HepG2 (cell line): ENCODE measurements at regions not wholly inside any gene's neighbourhood (a gene's known extent, or its start where the extent isn't known, plus 50 kb on each side); places are given as distances from the start of the nearest gene placed in this dataset.

Experiments used
- ATAC-seq: fragments of 200-7000 bp; cut with Tn5 transposase; 3 replicates; pipeline ENCODE4 v1.9.1; 2020; ENCODE audit warnings: mild to moderate bottlenecking, moderate library complexity
- BruUV-seq: library from RNA; stranded (reverse); fragments of 400-500 nt; replicated peaks from 2 replicates; lab custom pipeline; 2021; lab: Mats Ljungman, UMichigan
- CTCF ChIA-PET: fragments of 300-600 bp; formaldehyde crosslinking; extraction: SDS; loops from one replicate; lab custom pipeline; 2021; ENCODE audit warnings: low total read pairs, inconsistent platforms, low intra/inter-chr PET ratio; lab: Yijun Ruan, JAX
- POLR2A ChIA-PET: fragments of 350-600 bp; sonication (Branson Sonifier 250); formaldehyde crosslinking; loops from one replicate; lab custom pipeline; 2020; ENCODE audit warnings: antibody characterized with exemption, inconsistent platforms; lab: Yijun Ruan, JAX
- DNase-seq: peaks from one replicate; pipeline ENCODE4 v3.0.0-alpha.2; 2015; ENCODE audit warnings: low spot score
- FAIRE-seq: peaks from 3 replicates; lab custom pipeline; 2011; peaks lifted over from hg19 to GRCh38; lab: Jason Lieb, UNC
- H2AFZ ChIP-seq: one replicate; pipeline ENCODE4 v1.6.1; 2011; ENCODE audit warnings: low read length, inconsistent platforms
- H3K27ac ChIP-seq: fragments of 300-600 bp; 3 replicates; pipeline ENCODE4 v1.8.0; 2011; ENCODE audit warnings: mixed run types, mild to moderate bottlenecking, mixed read lengths, low read length, inconsistent platforms; ENCODE audit not compliant: insufficient read depth; ENCODE audit errors: extremely low read length
- H3K27me3 ChIP-seq, 2 experiments: fragments of 200-600 bp in 1 of 2; 2 replicates in 1 of 2; 3 replicates in 1 of 2; pipeline versions ENCODE4 v1.6.0 to v1.8.0; 2011; ENCODE audit warnings: low read length in 2 of 2, mild to moderate bottlenecking in 2 of 2, moderate library complexity in 2 of 2, inconsistent platforms in 1 of 2; ENCODE audit not compliant: insufficient read depth in 2 of 2, control insufficient read depth in 1 of 2
- H3K36me3 ChIP-seq, 2 experiments: fragments of 200-600 bp in 1 of 2; replicated peaks in 1 of 2; 2 replicates in 1 of 2; 3 replicates in 1 of 2; pipeline versions ENCODE4 v1.5.1 to v1.8.0; 2011; ENCODE audit warnings: low read length in 2 of 2, inconsistent platforms in 1 of 2; ENCODE audit not compliant: insufficient read depth in 2 of 2, control insufficient read depth in 1 of 2
- H3K4me1 ChIP-seq: 2 replicates; pipeline ENCODE4 v1.5.1; 2012; ENCODE audit warnings: low read length, inconsistent platforms; ENCODE audit not compliant: insufficient read depth
- H3K4me2 ChIP-seq: 2 replicates; pipeline ENCODE4 v1.6.0; 2011; ENCODE audit warnings: low read depth, low read length, inconsistent platforms
- H3K4me3 ChIP-seq, 3 experiments: fragments of 200-600 bp in 1 of 3; sonication (generic), shearing (Covaris generic) in 1 of 3; replicated peaks in 1 of 3; 2 replicates each; pipeline ENCODE4 v1.5.1; 2011 to 2016; ENCODE audit warnings: low read length in 3 of 3, inconsistent platforms in 2 of 3, low read depth in 2 of 3, mild to moderate bottlenecking in 2 of 3, control low read depth in 1 of 3, mixed read lengths in 1 of 3; ENCODE audit not compliant: insufficient read depth in 1 of 3
- H3K79me2 ChIP-seq: one replicate; pipeline ENCODE4 v1.6.1; 2011; ENCODE audit warnings: low read length, inconsistent platforms; ENCODE audit not compliant: insufficient read depth
- H3K9ac ChIP-seq: 2 replicates; pipeline ENCODE4 v1.6.0; 2011; ENCODE audit warnings: mild to moderate bottlenecking, low read depth, low read length, inconsistent platforms; ENCODE audit not compliant: insufficient read depth
- H3K9me3 ChIP-seq: 2 replicates; pipeline ENCODE4 v1.5.1; 2012; ENCODE audit warnings: mild to moderate bottlenecking, low read length
- H4K20me1 ChIP-seq: 2 replicates; pipeline ENCODE4 v1.6.0; 2011; ENCODE audit warnings: inconsistent platforms, mild to moderate bottlenecking, low read length, moderate library complexity; ENCODE audit not compliant: insufficient read depth
- FOXK2 ChIP-seq: fragments of 450-650 bp; IDR thresholded peaks from 2 replicates; pipeline ENCODE4 v1.6.1; 2016
- HNRNPUL1 ChIP-seq: fragments of 200-400 bp; formaldehyde crosslinking; IDR thresholded peaks from 2 replicates; pipeline ENCODE4 v1.6.1; 2017; ENCODE audit warnings: low read depth, mild to moderate bottlenecking, low read length, moderate library complexity
- PAXIP1 ChIP-seq: sonication (generic); formaldehyde crosslinking; conservative IDR thresholded peaks from 2 replicates; pipeline ENCODE4 v1.4.0; 2020; ENCODE audit warnings: mild to moderate bottlenecking, missing genetic modification reagents, moderate library complexity
- PBX2 ChIP-seq: IDR thresholded peaks from 2 replicates; pipeline ENCODE4 v1.6.1; 2016; ENCODE audit warnings: control low read depth
- PHF8 ChIP-seq: sonication (generic); formaldehyde crosslinking; IDR thresholded peaks from 2 replicates; pipeline ENCODE4 v1.5.0; 2020; ENCODE audit warnings: missing genetic modification reagents
- SNAI1 ChIP-seq: sonication (generic); formaldehyde crosslinking; IDR thresholded peaks from 2 replicates; pipeline ENCODE4 v1.5.0; 2020; ENCODE audit warnings: mild to moderate bottlenecking, missing genetic modification reagents, borderline replicate concordance
- ZNF256 ChIP-seq: sonication (generic); formaldehyde crosslinking; conservative IDR thresholded peaks from 2 replicates; pipeline ENCODE4 v1.4.0; 2020; ENCODE audit warnings: missing genetic modification reagents
- WGBS: methylation state at CpG from one replicate; pipeline ENCODE4 v1.1.6; 2017; ENCODE audit warnings: low lambda C conversion rate; 5-methylcytosine and 5-hydroxymethylcytosine counted together
- in situ Hi-C: cut with HindIII; loops from 2 replicates; pipeline ENCODE4 v1.10.0; 2017; ENCODE audit warnings: low pct_unique_long_range_greater_than_20kb; ENCODE audit not compliant: extremely low pct_ligation_motif_present
- intact Hi-C: fragments of 100-400 bp; cut with micrococcal nuclease; formaldehyde crosslinking; loops from one replicate; pipeline ENCODE4 v1.10.0; 2022; ENCODE audit not compliant: unreplicated experiment

GRCh38 chr1:18572022-18572880, 58.4 kb upstream of the PAX7 start:
- FAIRE-seq (no peak), DNase-seq (no peak), ATAC-seq (no peak)
- Histone ChIP-seq H3K27me3 (peaks cover 3 to 14% of the 10 kb centered on the region in 2 experiments; a peak in 2 of 5 replicates), H3K36me3 (no peaks in the 10 kb centered on the region), H3K4me2 (no peak overlapping the region), H3K4me3 (no peak overlapping the region), H3K79me2 (no peaks in the 10 kb centered on the region), H3K9ac (no peak overlapping the region), H3K4me1 (no peaks in the 10 kb centered on the region), H3K27ac (no peak overlapping the region), H4K20me1 (no peaks in the 10 kb centered on the region), H3K9me3 (no peaks in the 10 kb centered on the region), H2AFZ (no peak overlapping the region)
- TF ChIP-seq ZNF256 (CRISPR knock-in tag) (no peak), PAXIP1 (no peak), PHF8 (CRISPR knock-in tag) (no peak), SNAI1 (CRISPR knock-in tag) (no peak), HNRNPUL1 (no peak), FOXK2 (no peak), PBX2 (CRISPR knock-in tag) (no peak)
- BruUV-seq: no TSS peak
- in situ Hi-C loops (no loop called here), intact Hi-C loops (no loop called here)
- 27% methylated on average over 8 of the region's 9 CpGs for WGBS
- ChIA-PET CTCF (no interaction called here), POLR2A (no interaction called here)
